GM06990 (cell line): ENCODE measurements at regions not wholly inside any gene's neighbourhood (a gene's known extent, or its start where the extent isn't known, plus 50 kb on each side); places are given as distances from the start of the nearest gene placed in this dataset.

Experiments used
- DNase-seq: peaks from one replicate; pipeline ENCODE4 v3.0.0-alpha.2; 2011; ENCODE audit not compliant: insufficient read length; ENCODE audit errors: extremely low read depth
- H3K27me3 ChIP-seq: replicated peaks from 2 replicates; pipeline ENCODE4 v1.6.0; 2011; ENCODE audit warnings: low read length; ENCODE audit not compliant: control insufficient read depth, insufficient read depth
- H3K36me3 ChIP-seq: 2 replicates; pipeline ENCODE4 v1.5.1; 2011; ENCODE audit warnings: low read length; ENCODE audit not compliant: control insufficient read depth, insufficient read depth
- H3K4me3 ChIP-seq: replicated peaks from 2 replicates; pipeline ENCODE4 v1.5.1; 2011; ENCODE audit warnings: low read depth, mild to moderate bottlenecking, control low read depth, low read length
- TF ChIP-seq, protein P1 (sequence below): IDR thresholded peaks from 2 replicates; pipeline ENCODE4 v1.5.1; 2011; ENCODE audit warnings: low read length, control low read depth, mild to moderate bottlenecking, inconsistent platforms; ENCODE audit not compliant: insufficient read depth, poor library complexity, severe bottlenecking

DNA sequence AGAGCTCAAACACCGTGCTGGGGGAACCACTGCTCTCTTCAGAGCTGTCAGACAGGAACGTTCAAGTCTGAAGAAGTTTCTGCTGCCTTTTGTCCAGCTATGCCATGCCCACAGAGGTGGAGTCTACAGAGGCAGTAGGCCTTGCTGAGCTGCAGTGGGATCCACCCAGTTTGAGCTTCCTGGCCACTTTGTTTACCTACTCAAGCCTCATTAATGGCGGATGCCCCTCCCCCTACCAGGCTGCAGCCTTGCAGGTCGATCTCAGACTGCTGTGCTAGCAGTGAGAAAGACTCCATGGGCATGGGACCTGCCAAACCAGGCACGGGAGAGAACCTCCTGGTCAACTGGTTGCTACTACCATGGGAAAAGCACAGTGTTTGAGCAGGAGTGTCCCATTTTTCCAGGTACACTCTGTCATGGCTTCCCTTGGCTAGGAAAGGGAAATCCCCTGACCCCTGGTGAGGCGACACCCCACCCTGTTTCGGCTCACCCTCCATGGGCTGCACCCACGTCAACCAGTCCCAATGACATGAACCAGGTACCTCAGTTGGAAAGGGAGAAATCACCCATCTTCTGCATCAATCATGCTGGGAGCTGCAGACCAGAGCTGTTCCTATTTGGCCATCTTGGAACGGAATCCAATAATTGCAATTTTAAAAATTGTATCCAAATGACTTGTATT lies 246.9 kb upstream of the ADAMTS16 start:
- TF ChIP-seq, protein P1, sequence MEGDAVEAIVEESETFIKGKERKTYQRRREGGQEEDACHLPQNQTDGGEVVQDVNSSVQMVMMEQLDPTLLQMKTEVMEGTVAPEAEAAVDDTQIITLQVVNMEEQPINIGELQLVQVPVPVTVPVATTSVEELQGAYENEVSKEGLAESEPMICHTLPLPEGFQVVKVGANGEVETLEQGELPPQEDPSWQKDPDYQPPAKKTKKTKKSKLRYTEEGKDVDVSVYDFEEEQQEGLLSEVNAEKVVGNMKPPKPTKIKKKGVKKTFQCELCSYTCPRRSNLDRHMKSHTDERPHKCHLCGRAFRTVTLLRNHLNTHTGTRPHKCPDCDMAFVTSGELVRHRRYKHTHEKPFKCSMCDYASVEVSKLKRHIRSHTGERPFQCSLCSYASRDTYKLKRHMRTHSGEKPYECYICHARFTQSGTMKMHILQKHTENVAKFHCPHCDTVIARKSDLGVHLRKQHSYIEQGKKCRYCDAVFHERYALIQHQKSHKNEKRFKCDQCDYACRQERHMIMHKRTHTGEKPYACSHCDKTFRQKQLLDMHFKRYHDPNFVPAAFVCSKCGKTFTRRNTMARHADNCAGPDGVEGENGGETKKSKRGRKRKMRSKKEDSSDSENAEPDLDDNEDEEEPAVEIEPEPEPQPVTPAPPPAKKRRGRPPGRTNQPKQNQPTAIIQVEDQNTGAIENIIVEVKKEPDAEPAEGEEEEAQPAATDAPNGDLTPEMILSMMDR = no peak
- DNase-seq = no peak
- Histone ChIP-seq H3K4me3 (no peak overlapping the region), H3K36me3 (no peaks in the 10 kb centered on the region), H3K27me3 (no peaks in the 10 kb centered on the region; the same call in 1 of the 2 replicates)

DNA sequence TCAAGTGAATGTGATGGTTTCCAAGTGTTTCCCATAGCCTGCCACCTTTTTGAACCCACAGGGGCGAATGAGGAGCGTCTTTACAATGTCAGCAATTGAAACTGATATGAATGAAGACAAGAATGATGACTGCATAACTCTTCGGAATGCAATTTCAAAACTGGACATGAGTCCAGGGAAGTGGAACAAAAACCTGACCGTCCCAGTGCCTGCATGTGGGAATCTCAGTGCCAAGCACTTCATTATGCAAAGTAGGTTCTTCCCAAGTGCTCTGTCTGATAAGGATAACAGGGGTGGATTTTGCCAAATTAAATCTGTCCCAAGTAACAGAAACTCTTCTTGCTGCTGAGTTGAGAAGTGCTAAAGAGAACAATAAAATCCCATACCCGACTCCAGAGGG lies 243.8 kb upstream of the ADAMTS16 start:
- no peaks in the 10 kb centered on the region for H3K36me3 ChIP-seq
- TF ChIP-seq, protein P1 = no peak
- H3K27me3 ChIP-seq = no peaks in the 10 kb centered on the region; the same call in 1 of the 2 replicates
- no peak for DNase-seq
- no peak overlapping the region for H3K4me3 ChIP-seq

DNA sequence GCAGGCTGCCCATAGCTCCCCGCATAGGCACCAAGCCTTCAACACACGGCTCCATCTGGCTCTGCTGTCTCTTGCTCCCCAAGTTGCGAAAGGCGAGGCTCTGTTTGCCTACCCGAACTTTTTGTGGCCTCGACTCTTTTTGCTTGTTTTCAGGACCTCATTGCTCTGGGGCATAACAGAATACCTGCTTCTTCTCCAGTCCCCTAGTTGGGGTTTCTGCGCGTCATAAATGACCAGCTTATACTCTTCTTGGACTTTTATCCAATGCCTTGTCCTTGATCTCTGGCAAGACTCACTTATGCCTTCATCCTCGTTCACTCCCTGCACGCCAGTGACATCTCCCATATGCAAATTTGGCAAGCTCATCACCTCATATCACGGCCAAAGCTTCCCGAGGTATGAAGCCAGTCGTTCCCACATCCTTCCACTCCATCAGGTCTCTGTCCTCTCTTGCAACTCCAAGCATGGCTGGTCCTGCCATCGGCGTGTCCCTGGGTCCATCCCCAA lies 238.8 kb upstream of the ADAMTS16 start:
- H3K36me3 ChIP-seq = no peaks in the 10 kb centered on the region
- TF ChIP-seq, protein P1 = no peak
- no peak overlapping the region for H3K4me3 ChIP-seq
- DNase-seq = no peak
- no peaks in the 10 kb centered on the region for H3K27me3 ChIP-seq

DNA sequence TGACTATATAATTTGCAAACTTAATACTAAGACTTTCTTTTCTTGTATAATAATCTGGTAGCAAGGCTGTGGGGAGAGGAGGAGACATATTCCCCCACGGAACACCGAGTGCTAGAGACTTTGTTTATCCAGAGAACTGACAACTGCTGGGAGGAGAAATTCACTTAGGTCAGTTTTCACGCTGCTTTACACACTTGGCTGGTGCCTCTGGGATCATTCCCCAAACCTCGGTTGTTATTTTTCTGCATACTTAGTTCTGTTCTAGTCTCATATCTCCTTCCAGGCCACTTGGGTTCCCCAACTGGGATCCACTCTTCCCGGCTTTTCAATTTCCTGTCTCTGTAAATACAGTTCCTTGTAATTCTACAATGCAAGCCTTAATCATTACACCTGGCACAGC lies 238.2 kb upstream of the ADAMTS16 start:
- H3K4me3 ChIP-seq = no peak overlapping the region
- H3K27me3 ChIP-seq = no peaks in the 10 kb centered on the region
- TF ChIP-seq, protein P1 = no peak
- H3K36me3 ChIP-seq = no peaks in the 10 kb centered on the region
- no peak for DNase-seq

DNA sequence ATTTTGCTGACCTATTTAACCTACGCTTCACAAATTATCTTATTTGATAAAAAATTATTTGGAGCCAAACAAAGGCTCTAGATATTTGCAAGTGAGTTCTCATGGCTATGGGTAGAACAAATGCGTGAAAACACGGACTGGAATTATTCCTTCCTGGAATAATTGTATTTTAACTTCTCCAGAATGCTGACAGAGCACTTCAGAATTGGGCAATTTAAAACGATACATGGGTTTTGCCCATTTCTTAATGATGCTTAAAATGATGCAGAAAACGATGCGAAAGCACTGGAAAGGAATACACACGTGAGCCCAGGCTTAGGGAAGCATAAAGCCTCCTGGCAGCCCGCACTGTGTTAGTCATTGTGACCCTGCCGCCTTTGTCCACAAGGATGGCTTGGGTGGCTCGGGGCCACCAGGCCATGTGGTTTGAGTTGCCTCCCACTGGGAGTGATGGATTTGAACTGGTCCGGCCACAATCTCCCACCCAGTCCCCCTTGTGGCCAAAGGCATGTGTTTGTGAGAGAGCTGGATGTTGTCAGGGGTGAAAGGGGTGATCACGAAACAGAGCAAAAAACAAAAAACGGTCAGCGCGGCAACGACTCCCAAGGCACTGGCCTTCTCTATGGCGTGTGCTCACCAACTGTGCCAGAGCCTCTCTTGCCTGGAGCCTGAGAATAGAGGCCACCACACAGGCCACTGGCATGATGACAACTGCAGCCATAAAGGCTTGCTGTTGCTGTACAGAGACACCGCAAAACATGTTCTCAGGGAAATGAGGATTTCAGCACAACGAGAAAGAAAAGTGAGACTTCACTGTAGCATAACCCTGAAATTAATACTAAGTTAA lies 234.2 kb upstream of the ADAMTS16 start:
- no peaks in the 10 kb centered on the region for H3K36me3 ChIP-seq
- TF ChIP-seq, protein P1 = peak; percentile 11
- H3K27me3 ChIP-seq = no peaks in the 10 kb centered on the region
- H3K4me3 ChIP-seq = no peak overlapping the region
- DNase-seq = no peak
